HepG2 (cell line): ENCODE measurements at regions not wholly inside any gene's neighbourhood (a gene's known extent, or its start where the extent isn't known, plus 50 kb on each side); places are given as distances from the start of the nearest gene placed in this dataset.

ENCODE experiments used
- ATAC-seq: fragments of 200-7000 bp; cut with Tn5 transposase; 3 replicates; pipeline ENCODE4 v1.9.1; 2020; ENCODE audit warnings: mild to moderate bottlenecking, moderate library complexity
- BruUV-seq: library from RNA; stranded (reverse); fragments of 400-500 nt; replicated peaks from 2 replicates; lab custom pipeline; 2021; lab: Mats Ljungman, UMichigan
- CTCF ChIA-PET: fragments of 300-600 bp; formaldehyde crosslinking; extraction: SDS; loops from one replicate; lab custom pipeline; 2021; ENCODE audit warnings: low total read pairs, inconsistent platforms, low intra/inter-chr PET ratio; lab: Yijun Ruan, JAX
- POLR2A ChIA-PET: fragments of 350-600 bp; sonication (Branson Sonifier 250); formaldehyde crosslinking; loops from one replicate; lab custom pipeline; 2020; ENCODE audit warnings: antibody characterized with exemption, inconsistent platforms; lab: Yijun Ruan, JAX
- DNase-seq: peaks from one replicate; pipeline ENCODE4 v3.0.0-alpha.2; 2015; ENCODE audit warnings: low spot score
- FAIRE-seq: peaks from 3 replicates; lab custom pipeline; 2011; peaks lifted over from hg19 to GRCh38; lab: Jason Lieb, UNC
- H2AFZ ChIP-seq: one replicate; pipeline ENCODE4 v1.6.1; 2011; ENCODE audit warnings: low read length, inconsistent platforms
- H3K27ac ChIP-seq: fragments of 300-600 bp; 3 replicates; pipeline ENCODE4 v1.8.0; 2011; ENCODE audit warnings: mixed run types, mild to moderate bottlenecking, mixed read lengths, low read length, inconsistent platforms; ENCODE audit not compliant: insufficient read depth; ENCODE audit errors: extremely low read length
- H3K27me3 ChIP-seq, 2 experiments: fragments of 200-600 bp in 1 of 2; 2 replicates in 1 of 2; 3 replicates in 1 of 2; pipeline versions ENCODE4 v1.6.0 to v1.8.0; 2011; ENCODE audit warnings: low read length in 2 of 2, mild to moderate bottlenecking in 2 of 2, moderate library complexity in 2 of 2, inconsistent platforms in 1 of 2; ENCODE audit not compliant: insufficient read depth in 2 of 2, control insufficient read depth in 1 of 2
- H3K36me3 ChIP-seq, 2 experiments: fragments of 200-600 bp in 1 of 2; replicated peaks in 1 of 2; 2 replicates in 1 of 2; 3 replicates in 1 of 2; pipeline versions ENCODE4 v1.5.1 to v1.8.0; 2011; ENCODE audit warnings: low read length in 2 of 2, inconsistent platforms in 1 of 2; ENCODE audit not compliant: insufficient read depth in 2 of 2, control insufficient read depth in 1 of 2
- H3K4me1 ChIP-seq: 2 replicates; pipeline ENCODE4 v1.5.1; 2012; ENCODE audit warnings: low read length, inconsistent platforms; ENCODE audit not compliant: insufficient read depth
- H3K4me2 ChIP-seq: 2 replicates; pipeline ENCODE4 v1.6.0; 2011; ENCODE audit warnings: low read depth, low read length, inconsistent platforms
- H3K4me3 ChIP-seq, 3 experiments: fragments of 200-600 bp in 1 of 3; sonication (generic), shearing (Covaris generic) in 1 of 3; replicated peaks in 1 of 3; 2 replicates each; pipeline ENCODE4 v1.5.1; 2011 to 2016; ENCODE audit warnings: low read length in 3 of 3, inconsistent platforms in 2 of 3, low read depth in 2 of 3, mild to moderate bottlenecking in 2 of 3, control low read depth in 1 of 3, mixed read lengths in 1 of 3; ENCODE audit not compliant: insufficient read depth in 1 of 3
- H3K79me2 ChIP-seq: one replicate; pipeline ENCODE4 v1.6.1; 2011; ENCODE audit warnings: low read length, inconsistent platforms; ENCODE audit not compliant: insufficient read depth
- H3K9ac ChIP-seq: 2 replicates; pipeline ENCODE4 v1.6.0; 2011; ENCODE audit warnings: mild to moderate bottlenecking, low read depth, low read length, inconsistent platforms; ENCODE audit not compliant: insufficient read depth
- H3K9me3 ChIP-seq: 2 replicates; pipeline ENCODE4 v1.5.1; 2012; ENCODE audit warnings: mild to moderate bottlenecking, low read length
- H4K20me1 ChIP-seq: 2 replicates; pipeline ENCODE4 v1.6.0; 2011; ENCODE audit warnings: inconsistent platforms, mild to moderate bottlenecking, low read length, moderate library complexity; ENCODE audit not compliant: insufficient read depth
- SNAPC4 ChIP-seq: sonication (generic); formaldehyde crosslinking; IDR thresholded peaks from 2 replicates; pipeline ENCODE4 v1.4.0; 2020; ENCODE audit warnings: mild to moderate bottlenecking, missing genetic modification reagents
- THAP9 ChIP-seq: sonication (generic); formaldehyde crosslinking; IDR thresholded peaks from 2 replicates; pipeline ENCODE4; 2020; ENCODE audit warnings: missing genetic modification reagents, mild to moderate bottlenecking, borderline replicate concordance
- ZNF160 ChIP-seq: sonication (generic); formaldehyde crosslinking; IDR thresholded peaks from 2 replicates; pipeline ENCODE4 v1.8.0; 2022; ENCODE audit warnings: mild to moderate bottlenecking, inconsistent platforms, missing genetic modification reagents
- WGBS: methylation state at CpG from one replicate; pipeline ENCODE4 v1.1.6; 2017; ENCODE audit warnings: low lambda C conversion rate; 5-methylcytosine and 5-hydroxymethylcytosine counted together
- in situ Hi-C: cut with HindIII; loops from 2 replicates; pipeline ENCODE4 v1.10.0; 2017; ENCODE audit warnings: low pct_unique_long_range_greater_than_20kb; ENCODE audit not compliant: extremely low pct_ligation_motif_present
- intact Hi-C: fragments of 100-400 bp; cut with micrococcal nuclease; formaldehyde crosslinking; loops from one replicate; pipeline ENCODE4 v1.10.0; 2022; ENCODE audit not compliant: unreplicated experiment

GRCh38 chr13:104086210-104086609 is 1020.0 kb upstream of the SLC10A2 start:
- no peaks in the 10 kb centered on the region for H4K20me1 ChIP-seq
- no peaks in the 10 kb centered on the region for H3K4me1 ChIP-seq
- ChIA-PET POLR2A (no interaction called here), CTCF (no interaction called here)
- no peak overlapping the region for H3K4me3 ChIP-seq
- no peaks in the 10 kb centered on the region for H3K79me2 ChIP-seq
- H2AFZ ChIP-seq: no peak overlapping the region
- intact Hi-C loops: no loop called here
- FAIRE-seq (no peak), DNase-seq (no peak), ATAC-seq (no peak)
- no TSS peak for BruUV-seq
- no peak overlapping the region for H3K27ac ChIP-seq
- H3K4me2 ChIP-seq: no peak overlapping the region
- H3K36me3 ChIP-seq: no peaks in the 10 kb centered on the region
- 0% methylated on average over 1 of the region's 1 CpG for WGBS
- H3K9me3 ChIP-seq: peaks cover 53% of the 10 kb centered on the region
- no peak overlapping the region for H3K9ac ChIP-seq
- TF ChIP-seq SNAPC4 (CRISPR knock-in tag) (no peak), ZNF160 (no peak), THAP9 (CRISPR knock-in tag) (no peak)
- no peaks in the 10 kb centered on the region for H3K27me3 ChIP-seq
- in situ Hi-C loops: no loop called here
